Activated CD8-positive, alpha-beta memory T cell treated with anti-CD3 and anti-CD28 coated beads, Interleukin-2, amount 10 ng/mL, durations not matched to agents 7 days and 5 days (primary cell): ENCODE measurements at regions not wholly inside any gene's neighbourhood (a gene's known extent, or its start where the extent isn't known, plus 50 kb on each side); places are given as distances from the start of the nearest gene placed in this dataset.

Experiments used
- ATAC-seq: fragments of 150-1000 bp; cut with Tn5 transposase; one replicate; pipeline ENCODE4 v1.10.0; 2021; ENCODE audit warnings: moderate library complexity
- CTCF ChIA-PET: fragments of 350-600 bp; sonication (Branson Sonifier 250); formaldehyde crosslinking; loops from one replicate; lab custom pipeline; 2021; ENCODE audit warnings: antibody characterized with exemption; lab: Charles Lee
- DNase-seq: peaks from one replicate; pipeline ENCODE4 v3.0.0-alpha.2; 2020
- H3K27ac Mint-ChIP-seq: one replicate; pipeline ENCODE4 v1.8.0; 2021; ENCODE audit warnings: mild to moderate bottlenecking, mixed read lengths
- H3K27me3 Mint-ChIP-seq: one replicate; pipeline ENCODE4 v1.8.0; 2021; ENCODE audit warnings: mixed read lengths
- H3K36me3 Mint-ChIP-seq: one replicate; pipeline ENCODE4 v1.8.0; 2021; ENCODE audit warnings: mild to moderate bottlenecking, mixed read lengths
- H3K4me1 Mint-ChIP-seq: one replicate; pipeline ENCODE4 v1.8.0; 2021; ENCODE audit warnings: mixed read lengths
- H3K4me3 Mint-ChIP-seq: one replicate; pipeline ENCODE4 v1.8.0; 2021; ENCODE audit warnings: mild to moderate bottlenecking, moderate library complexity, mixed read lengths
- H3K9me3 Mint-ChIP-seq: one replicate; pipeline ENCODE4 v1.8.0; 2022; ENCODE audit warnings: low read depth, mixed read lengths

DNA sequence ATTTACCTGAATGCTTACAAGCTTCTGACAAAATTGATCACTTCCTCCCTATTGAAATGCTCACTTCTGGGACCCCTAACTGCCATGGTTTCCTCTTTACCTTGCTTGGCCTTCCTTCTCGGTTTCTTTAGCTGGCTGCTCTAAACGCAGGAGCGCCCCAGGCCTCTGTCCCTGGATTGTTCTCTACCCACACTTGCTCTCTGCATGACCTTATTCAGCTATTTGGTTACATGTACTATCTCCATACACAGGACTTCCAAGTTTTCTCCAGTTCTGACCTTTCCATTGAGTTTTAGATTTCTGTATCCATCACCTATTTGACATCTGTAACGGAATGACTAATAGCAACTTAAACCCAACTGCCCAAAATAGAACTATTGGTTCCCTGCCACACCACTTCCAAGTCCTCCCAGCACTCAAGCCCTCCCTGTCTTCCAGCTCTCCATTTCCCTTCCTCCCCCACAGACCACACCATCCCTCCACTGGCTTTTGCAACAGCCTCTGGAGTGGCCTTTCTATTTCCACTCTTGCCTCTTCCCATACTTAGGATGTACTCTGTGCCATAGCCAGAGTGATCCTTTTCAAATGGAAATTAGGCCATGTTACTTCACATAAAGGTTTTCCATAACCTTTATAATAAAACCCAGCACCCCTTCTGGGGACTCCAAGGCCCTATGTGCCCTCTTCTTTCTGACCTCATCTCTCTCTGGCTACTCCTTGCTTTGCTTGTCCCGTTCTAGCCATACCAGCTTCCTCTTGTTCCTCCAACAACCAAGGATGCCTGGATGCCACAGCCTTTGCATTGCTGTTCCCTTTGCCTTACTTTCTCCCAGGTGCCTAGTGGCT, 202.2 kb downstream of the AEBP2 start:
- CTCF ChIA-PET = no interaction called here
- H3K9me3 Mint-ChIP-seq = peaks cover 5% of the 10 kb centered on the region
- no peak for DNase-seq
- H3K27me3 Mint-ChIP-seq = no peaks in the 10 kb centered on the region
- no peak for ATAC-seq
- H3K4me3 Mint-ChIP-seq = no peak overlapping the region
- H3K27ac Mint-ChIP-seq = no peak overlapping the region
- H3K36me3 Mint-ChIP-seq = peaks cover 4% of the 10 kb centered on the region
- no peaks in the 10 kb centered on the region for H3K4me1 Mint-ChIP-seq

GRCh38 chr12:19642345-19642744, 203.1 kb downstream of the AEBP2 start:
- peaks cover 4% of the 10 kb centered on the region for H3K36me3 Mint-ChIP-seq
- no peak overlapping the region for H3K4me3 Mint-ChIP-seq
- ATAC-seq (no peak), DNase-seq (no peak)
- H3K27me3 Mint-ChIP-seq = no peaks in the 10 kb centered on the region
- CTCF ChIA-PET = no interaction called here
- no peak overlapping the region for H3K27ac Mint-ChIP-seq
- no peaks in the 10 kb centered on the region for H3K4me1 Mint-ChIP-seq
- H3K9me3 Mint-ChIP-seq = peaks cover 5% of the 10 kb centered on the region

DNA sequence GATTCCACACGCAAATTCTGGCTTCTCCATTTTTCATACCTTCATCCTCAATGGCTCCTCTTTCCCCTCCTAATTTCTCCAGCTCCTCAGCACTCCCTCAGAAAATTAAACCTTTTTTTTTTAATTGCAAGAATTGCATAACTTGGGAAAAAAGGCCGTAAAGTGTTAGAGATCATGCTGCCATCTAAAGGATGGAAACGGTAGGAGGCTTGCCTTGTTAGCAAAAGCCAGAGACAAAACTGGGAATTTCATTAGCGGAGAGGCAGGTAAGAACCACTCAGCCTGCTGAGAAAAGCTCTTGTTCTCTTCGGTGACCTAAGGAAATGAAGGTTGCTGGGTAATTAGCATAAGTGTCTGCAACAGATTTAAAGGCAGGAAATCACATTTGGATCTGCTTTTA, 204.3 kb downstream of the AEBP2 start:
- peaks cover 4% of the 10 kb centered on the region for H3K36me3 Mint-ChIP-seq
- no peak overlapping the region for H3K4me3 Mint-ChIP-seq
- CTCF ChIA-PET = no interaction called here
- ATAC-seq (no peak), DNase-seq (no peak)
- no peak overlapping the region for H3K27ac Mint-ChIP-seq
- H3K4me1 Mint-ChIP-seq = no peaks in the 10 kb centered on the region
- H3K9me3 Mint-ChIP-seq = peaks cover 8% of the 10 kb centered on the region
- no peaks in the 10 kb centered on the region for H3K27me3 Mint-ChIP-seq

GRCh38 chr12:19644571-19644970, 205.3 kb downstream of the AEBP2 start:
- Mint-ChIP-seq H3K27me3 (no peaks in the 10 kb centered on the region), H3K4me1 (no peaks in the 10 kb centered on the region), H3K36me3 (peaks cover 4% of the 10 kb centered on the region), H3K27ac (no peak overlapping the region), H3K4me3 (no peak overlapping the region), H3K9me3 (peaks cover 8% of the 10 kb centered on the region)
- ATAC-seq (no peak), DNase-seq (no peak)
- CTCF ChIA-PET = no interaction called here

- DNase-seq = no peak
- no peak for ATAC-seq
- CTCF ChIA-PET = no interaction called here
- Mint-ChIP-seq H3K4me1 (no peaks in the 10 kb centered on the region), H3K36me3 (peaks cover 4% of the 10 kb centered on the region), H3K27me3 (no peaks in the 10 kb centered on the region), H3K27ac (no peak overlapping the region), H3K4me3 (no peak overlapping the region), H3K9me3 (peaks cover 8% of the 10 kb centered on the region)
These were observed 206.5 kb downstream of the AEBP2 start for GRCh38 chr12:19645823-19646222.

DNA sequence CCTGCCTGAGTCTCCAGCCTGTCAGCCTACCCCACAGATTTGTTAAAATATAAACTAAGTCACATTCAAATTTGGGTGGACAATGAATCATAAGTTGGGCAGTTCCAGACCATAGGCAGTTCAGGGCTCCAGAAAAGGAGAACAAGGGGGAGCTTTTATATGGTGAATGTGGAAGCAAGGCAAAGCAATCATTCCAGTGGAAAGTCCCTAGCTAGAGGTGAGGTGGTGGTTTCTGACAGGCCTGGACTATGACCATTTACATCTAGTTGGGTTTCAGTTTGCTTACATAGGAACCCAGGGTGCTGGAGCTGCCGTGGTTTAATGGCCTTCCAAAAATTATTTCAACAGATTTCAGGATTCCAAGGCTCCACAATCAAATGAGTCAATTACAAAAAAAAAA, 207.3 kb downstream of the AEBP2 start:
- no peak overlapping the region for H3K27ac Mint-ChIP-seq
- H3K4me1 Mint-ChIP-seq = no peaks in the 10 kb centered on the region
- peaks cover 4% of the 10 kb centered on the region for H3K36me3 Mint-ChIP-seq
- CTCF ChIA-PET = interaction anchor here (0.6 to 0.8 kb wide), 2 partner anchors 28 to 50 kb away, joined by 3 to 5 read pairs; no protein-coding TSS in a partner anchor
- no peak for ATAC-seq
- no peak overlapping the region for H3K4me3 Mint-ChIP-seq
- peaks cover 8% of the 10 kb centered on the region for H3K9me3 Mint-ChIP-seq
- no peaks in the 10 kb centered on the region for H3K27me3 Mint-ChIP-seq
- DNase-seq = no peak

GRCh38 chr12:19647806-19648556, 208.7 kb downstream of the AEBP2 start:
- ATAC-seq = no peak

GRCh38 chr12:19648591-19648990, 209.3 kb downstream of the AEBP2 start:
- peaks cover 4% of the 10 kb centered on the region for H3K36me3 Mint-ChIP-seq
- no peaks in the 10 kb centered on the region for H3K4me1 Mint-ChIP-seq
- DNase-seq = no peak

More at GRCh38 chr12:19647806-19648556, 208.7 kb downstream of the AEBP2 start:
- H3K27me3 Mint-ChIP-seq = no peaks in the 10 kb centered on the region
- no peak for DNase-seq
- CTCF ChIA-PET = no interaction called here
- no peaks in the 10 kb centered on the region for H3K4me1 Mint-ChIP-seq
- H3K9me3 Mint-ChIP-seq = peaks cover 8% of the 10 kb centered on the region
- H3K27ac Mint-ChIP-seq = no peak overlapping the region
- H3K4me3 Mint-ChIP-seq = no peak overlapping the region
- peaks cover 4% of the 10 kb centered on the region for H3K36me3 Mint-ChIP-seq

GRCh38 chr12:19652386-19652785, 213.1 kb downstream of the AEBP2 start:
- H3K9me3 Mint-ChIP-seq = peaks cover 3% of the 10 kb centered on the region
- no peaks in the 10 kb centered on the region for H3K4me1 Mint-ChIP-seq
- ATAC-seq (no peak), DNase-seq (no peak)
- no peaks in the 10 kb centered on the region for H3K27me3 Mint-ChIP-seq
- no peak overlapping the region for H3K27ac Mint-ChIP-seq
- CTCF ChIA-PET = no interaction called here
- H3K36me3 Mint-ChIP-seq = no peaks in the 10 kb centered on the region
- H3K4me3 Mint-ChIP-seq = no peak overlapping the region

More at GRCh38 chr12:19648591-19648990, 209.3 kb downstream of the AEBP2 start:
- Mint-ChIP-seq H3K27ac (no peak overlapping the region), H3K9me3 (peaks cover 8% of the 10 kb centered on the region), H3K27me3 (no peaks in the 10 kb centered on the region), H3K4me3 (no peak overlapping the region)
- CTCF ChIA-PET = no interaction called here
- ATAC-seq = no peak

DNA sequence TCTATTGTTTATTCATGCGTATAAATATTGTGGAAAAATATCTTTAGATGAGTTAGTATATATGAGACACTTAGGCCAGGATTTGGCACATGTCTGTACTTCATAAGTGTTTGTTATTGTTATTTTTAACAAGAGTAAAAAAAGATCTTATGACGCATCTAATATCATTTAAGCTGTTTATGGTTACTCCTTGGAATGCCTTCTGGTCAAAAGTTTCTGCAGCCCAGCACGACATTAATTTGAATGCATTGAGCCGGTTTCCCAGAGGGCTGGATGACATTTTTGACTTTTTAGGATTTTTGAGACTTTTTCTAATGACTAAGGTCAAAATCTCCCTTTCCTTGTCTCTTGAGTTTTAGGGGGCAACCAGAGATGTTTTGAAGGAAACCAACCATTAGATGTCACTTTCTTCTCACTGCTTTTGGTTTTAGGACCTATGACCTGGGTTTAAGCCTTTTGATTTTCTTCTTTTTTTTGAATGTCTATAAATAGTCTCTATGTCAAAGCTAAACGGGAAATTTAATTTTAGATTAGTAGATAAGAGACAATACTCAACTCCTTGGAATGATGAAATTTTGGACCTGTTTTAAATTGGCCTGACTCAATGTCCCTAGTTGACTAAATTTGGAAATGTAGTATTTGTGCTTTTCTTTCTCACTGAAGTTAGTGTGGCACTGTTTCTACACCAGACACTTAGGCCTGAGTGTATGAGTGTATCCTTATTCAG, 215.5 kb downstream of the AEBP2 start:
- no peak overlapping the region for H3K4me3 Mint-ChIP-seq
- ATAC-seq (no peak), DNase-seq (no peak)
- H3K27ac Mint-ChIP-seq = no peak overlapping the region
- CTCF ChIA-PET = interaction anchor here (1.3 kb wide), 1 partner anchor 53 kb away, joined by 3 read pairs; no protein-coding TSS in a partner anchor
- peaks cover 2% of the 10 kb centered on the region for H3K4me1 Mint-ChIP-seq
- no peaks in the 10 kb centered on the region for H3K27me3 Mint-ChIP-seq
- H3K36me3 Mint-ChIP-seq = no peaks in the 10 kb centered on the region
- no peaks in the 10 kb centered on the region for H3K9me3 Mint-ChIP-seq

DNA sequence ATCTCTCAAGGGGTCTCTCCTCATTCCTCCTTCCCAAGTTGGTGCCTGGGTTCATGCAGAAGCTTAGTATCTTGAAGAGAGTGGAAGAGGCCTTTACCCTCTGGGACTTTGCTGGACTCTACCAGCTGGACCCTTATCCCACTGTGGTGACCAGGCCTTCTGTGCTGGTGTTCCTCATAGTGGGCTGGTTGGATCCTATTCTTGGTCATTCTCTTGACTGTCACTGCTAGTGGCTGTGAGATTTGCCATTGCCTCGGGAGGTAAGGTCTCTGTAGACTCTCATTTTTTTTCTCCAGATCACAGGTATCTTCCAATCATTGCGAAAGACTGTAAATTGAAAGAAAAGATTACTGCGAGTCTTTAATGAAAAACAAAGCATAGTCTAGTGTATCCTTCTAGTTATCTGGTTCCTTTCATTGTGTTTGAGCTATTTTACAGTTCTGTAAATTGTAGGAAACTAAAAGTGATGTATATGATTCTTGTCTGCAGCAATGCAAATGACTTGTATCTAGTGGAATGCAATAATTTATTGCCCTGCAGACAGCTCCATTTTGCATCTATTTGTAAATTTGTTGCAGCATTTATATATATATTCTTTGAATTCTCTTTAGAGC, 217.9 kb downstream of the AEBP2 start:
- DNase-seq (no peak), ATAC-seq (no peak)
- H3K9me3 Mint-ChIP-seq = no peaks in the 10 kb centered on the region
- H3K4me1 Mint-ChIP-seq = peaks cover 2% of the 10 kb centered on the region
- H3K27ac Mint-ChIP-seq = no peak overlapping the region
- H3K36me3 Mint-ChIP-seq = no peaks in the 10 kb centered on the region
- CTCF ChIA-PET = no interaction called here
- H3K27me3 Mint-ChIP-seq = no peaks in the 10 kb centered on the region
- no peak overlapping the region for H3K4me3 Mint-ChIP-seq

GRCh38 chr12:19657732-19658130, 218.4 kb downstream of the AEBP2 start:
- no peaks in the 10 kb centered on the region for H3K27me3 Mint-ChIP-seq
- CTCF ChIA-PET = no interaction called here

GRCh38 chr12:19659086-19659485, 219.8 kb downstream of the AEBP2 start:
- Mint-ChIP-seq H3K4me1 (peaks cover 2% of the 10 kb centered on the region), H3K36me3 (no peaks in the 10 kb centered on the region), H3K4me3 (no peak overlapping the region), H3K27me3 (no peaks in the 10 kb centered on the region), H3K27ac (no peak overlapping the region), H3K9me3 (no peaks in the 10 kb centered on the region)
- CTCF ChIA-PET = no interaction called here
- ATAC-seq (no peak), DNase-seq (no peak)

More at GRCh38 chr12:19657732-19658130, 218.4 kb downstream of the AEBP2 start:
- no peak overlapping the region for H3K27ac Mint-ChIP-seq
- DNase-seq (no peak), ATAC-seq (no peak)
- no peaks in the 10 kb centered on the region for H3K9me3 Mint-ChIP-seq
- no peaks in the 10 kb centered on the region for H3K36me3 Mint-ChIP-seq
- peaks cover 2% of the 10 kb centered on the region for H3K4me1 Mint-ChIP-seq
- no peak overlapping the region for H3K4me3 Mint-ChIP-seq
